ENCODE measurements at regions not wholly inside any gene's neighbourhood (a gene's known extent, or its start where the extent isn't known, plus 50 kb on each side); places are given as distances from the start of the nearest gene placed in this dataset.

DNA sequence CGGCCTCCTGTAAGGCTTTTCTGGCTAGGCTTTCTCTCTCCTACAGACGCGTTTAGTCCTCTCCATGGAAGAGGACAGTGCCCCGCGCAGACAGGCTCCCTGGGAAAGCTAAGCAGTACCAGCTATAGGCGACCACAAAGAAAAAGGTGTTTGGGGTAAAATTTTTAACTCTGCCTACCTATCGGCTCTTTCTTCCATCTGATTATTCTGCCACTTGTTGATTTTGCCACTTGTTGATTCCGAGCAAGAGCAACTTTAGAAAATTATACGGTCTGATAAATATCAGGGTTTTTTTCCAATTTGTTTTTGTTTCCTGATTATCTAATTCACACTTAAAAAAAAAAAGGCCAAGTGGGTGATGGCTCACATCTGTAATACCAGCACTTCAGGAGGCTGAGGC is 1600.5 kb upstream of the TENM3 start:
- Mint-ChIP-seq H3K4me3 (ENCODE audit: unreplicated experiment) (no peak overlapping the region), H3K36me3 (ENCODE audit: low read depth, unreplicated experiment) (no peaks in the 10 kb centered on the region), H3K27me3 (ENCODE audit: unreplicated experiment) (no peaks in the 10 kb centered on the region), H3K4me1 (ENCODE audit: unreplicated experiment) (no peaks in the 10 kb centered on the region), H3K9me3 (ENCODE audit: unreplicated experiment) (no peaks in the 10 kb centered on the region), H3K27ac (ENCODE audit: unreplicated experiment) (no peak overlapping the region)
- TF ChIP-seq CTCF (IDR thresholded peaks at IDR 0.05; ENCODE audit: unreplicated experiment) = no peak
- no peak for DNase-seq (ENCODE audit: low spot score)

DNA sequence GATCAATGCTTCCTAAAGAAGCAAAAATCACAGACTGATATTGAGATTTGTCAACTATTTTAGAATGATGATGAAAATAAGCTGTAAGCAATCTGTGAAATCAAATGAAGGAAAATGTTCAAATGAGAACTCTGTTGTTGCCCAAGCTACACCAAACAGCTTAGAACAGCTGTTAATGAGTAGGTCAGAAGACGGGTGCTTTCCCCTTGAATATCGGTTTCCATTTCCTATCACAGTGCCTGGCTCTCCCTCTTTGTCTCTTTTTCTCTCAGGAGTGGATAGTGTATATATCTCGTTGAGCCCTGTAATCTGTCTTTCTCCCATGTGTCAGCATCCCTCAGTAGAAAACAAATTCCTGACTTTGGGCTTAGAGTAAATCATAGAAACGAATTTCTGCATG is 1592.9 kb upstream of the TENM3 start:
- Mint-ChIP-seq H3K4me1 (ENCODE audit: unreplicated experiment) (no peaks in the 10 kb centered on the region), H3K27ac (ENCODE audit: unreplicated experiment) (no peak overlapping the region), H3K9me3 (ENCODE audit: unreplicated experiment) (no peaks in the 10 kb centered on the region), H3K36me3 (ENCODE audit: low read depth, unreplicated experiment) (no peaks in the 10 kb centered on the region), H3K4me3 (ENCODE audit: unreplicated experiment) (no peak overlapping the region), H3K27me3 (ENCODE audit: unreplicated experiment) (no peaks in the 10 kb centered on the region)
- no peak for TF ChIP-seq CTCF (IDR thresholded peaks at IDR 0.05; ENCODE audit: unreplicated experiment)
- DNase-seq (ENCODE audit: low spot score) = no peak

DNA sequence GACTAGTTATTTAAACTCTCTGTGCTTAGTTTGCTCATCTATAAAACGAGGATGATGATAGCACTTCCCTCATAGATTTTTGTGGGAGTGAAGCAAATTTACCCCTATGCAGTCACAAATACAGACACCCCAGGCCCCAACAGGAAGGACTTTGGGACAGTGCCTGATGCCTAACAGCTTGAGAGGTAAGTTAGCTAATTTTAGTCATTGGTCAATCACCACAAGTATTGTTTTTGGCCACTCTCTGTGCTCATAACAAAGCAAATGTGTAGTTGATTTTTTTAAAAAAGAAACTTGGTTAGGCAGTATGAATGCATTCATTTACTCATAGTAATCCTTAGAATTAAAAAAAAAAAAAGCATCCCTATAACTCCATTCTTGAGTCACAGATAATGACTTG is 1590.7 kb upstream of the TENM3 start:
- Mint-ChIP-seq H3K27me3 (ENCODE audit: unreplicated experiment) (no peaks in the 10 kb centered on the region), H3K4me1 (ENCODE audit: unreplicated experiment) (no peaks in the 10 kb centered on the region), H3K27ac (ENCODE audit: unreplicated experiment) (no peak overlapping the region), H3K4me3 (ENCODE audit: unreplicated experiment) (no peak overlapping the region), H3K9me3 (ENCODE audit: unreplicated experiment) (no peaks in the 10 kb centered on the region), H3K36me3 (ENCODE audit: low read depth, unreplicated experiment) (no peaks in the 10 kb centered on the region)
- no peak for DNase-seq (ENCODE audit: low spot score)
- no peak for TF ChIP-seq CTCF (IDR thresholded peaks at IDR 0.05; ENCODE audit: unreplicated experiment)

GRCh38 chr4:180655886-180656285 is 1587.3 kb upstream of the TENM3 start:
- no peak for TF ChIP-seq CTCF (IDR thresholded peaks at IDR 0.05; ENCODE audit: unreplicated experiment)
- no peaks in the 10 kb centered on the region for H3K36me3 Mint-ChIP-seq (ENCODE audit: low read depth, unreplicated experiment)
- no peak for DNase-seq (ENCODE audit: low spot score)
- H3K4me1 Mint-ChIP-seq (ENCODE audit: unreplicated experiment) = peaks cover 7% of the 10 kb centered on the region
- no peaks in the 10 kb centered on the region for H3K27me3 Mint-ChIP-seq (ENCODE audit: unreplicated experiment)
- H3K9me3 Mint-ChIP-seq (ENCODE audit: unreplicated experiment) = no peaks in the 10 kb centered on the region
- no peak overlapping the region for H3K4me3 Mint-ChIP-seq (ENCODE audit: unreplicated experiment)
- H3K27ac Mint-ChIP-seq (ENCODE audit: unreplicated experiment) = no peak overlapping the region

GRCh38 chr4:180657881-180658280 is 1585.3 kb upstream of the TENM3 start:
- H3K27ac Mint-ChIP-seq (ENCODE audit: unreplicated experiment) = no peak overlapping the region
- TF ChIP-seq CTCF (IDR thresholded peaks at IDR 0.05; ENCODE audit: unreplicated experiment) = no peak
- no peak for DNase-seq (ENCODE audit: low spot score)
- peaks cover 7% of the 10 kb centered on the region for H3K4me1 Mint-ChIP-seq (ENCODE audit: unreplicated experiment)
- H3K4me3 Mint-ChIP-seq (ENCODE audit: unreplicated experiment) = no peak overlapping the region
- no peaks in the 10 kb centered on the region for H3K36me3 Mint-ChIP-seq (ENCODE audit: low read depth, unreplicated experiment)
- no peaks in the 10 kb centered on the region for H3K9me3 Mint-ChIP-seq (ENCODE audit: unreplicated experiment)
- no peaks in the 10 kb centered on the region for H3K27me3 Mint-ChIP-seq (ENCODE audit: unreplicated experiment)

All from endothelial cell (in vitro differentiated cells).